Hepatocyte (in vitro differentiated cells): ENCODE measurements at regions not wholly inside any gene's neighbourhood (a gene's known extent, or its start where the extent isn't known, plus 50 kb on each side); places are given as distances from the start of the nearest gene placed in this dataset.

Source experiments
- EZH2 ChIP-seq: fragments of 200-600 bp; sonication (generic); IDR thresholded peaks from 2 replicates; pipeline ENCODE4 v1.6.1; 2016; ENCODE audit warnings: antibody characterized with exemption, mild to moderate bottlenecking, borderline replicate concordance
- EZH2phosphoT487 ChIP-seq: fragments of 200-600 bp; sonication (generic); IDR thresholded peaks from one replicate; pipeline ENCODE4 v1.6.1; 2018; ENCODE audit warnings: antibody characterized with exemption, mild to moderate bottlenecking, low read depth, moderate library complexity; ENCODE audit not compliant: unreplicated experiment, severe bottlenecking
- TF ChIP-seq, protein P1 (sequence below): fragments of 200-600 bp; sonication (generic); IDR thresholded peaks from 2 replicates; pipeline ENCODE4 v1.5.1; 2016; ENCODE audit warnings: antibody characterized with exemption, mild to moderate bottlenecking; ENCODE audit not compliant: poor library complexity

DNA sequence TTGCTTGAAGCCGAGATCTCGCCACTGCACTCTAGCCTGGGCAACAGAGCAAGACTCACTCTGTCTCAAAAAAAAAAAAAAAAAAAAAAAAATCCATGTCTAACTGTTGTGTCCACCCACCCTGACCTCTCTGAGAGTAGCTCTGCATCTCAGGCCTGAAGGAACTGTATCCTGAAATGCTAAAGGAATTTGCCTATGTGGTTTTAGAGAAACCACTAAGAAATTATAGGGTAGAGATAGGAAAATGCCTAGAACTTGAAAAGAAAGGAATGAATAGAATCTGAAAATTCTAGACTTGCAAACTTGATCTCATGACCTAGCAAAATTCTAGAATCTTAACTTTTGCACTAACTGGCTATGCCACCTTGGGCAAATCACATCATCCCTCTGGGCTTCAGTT lies 217.5 kb upstream of the ROPN1 start:
- TF ChIP-seq, protein P1, sequence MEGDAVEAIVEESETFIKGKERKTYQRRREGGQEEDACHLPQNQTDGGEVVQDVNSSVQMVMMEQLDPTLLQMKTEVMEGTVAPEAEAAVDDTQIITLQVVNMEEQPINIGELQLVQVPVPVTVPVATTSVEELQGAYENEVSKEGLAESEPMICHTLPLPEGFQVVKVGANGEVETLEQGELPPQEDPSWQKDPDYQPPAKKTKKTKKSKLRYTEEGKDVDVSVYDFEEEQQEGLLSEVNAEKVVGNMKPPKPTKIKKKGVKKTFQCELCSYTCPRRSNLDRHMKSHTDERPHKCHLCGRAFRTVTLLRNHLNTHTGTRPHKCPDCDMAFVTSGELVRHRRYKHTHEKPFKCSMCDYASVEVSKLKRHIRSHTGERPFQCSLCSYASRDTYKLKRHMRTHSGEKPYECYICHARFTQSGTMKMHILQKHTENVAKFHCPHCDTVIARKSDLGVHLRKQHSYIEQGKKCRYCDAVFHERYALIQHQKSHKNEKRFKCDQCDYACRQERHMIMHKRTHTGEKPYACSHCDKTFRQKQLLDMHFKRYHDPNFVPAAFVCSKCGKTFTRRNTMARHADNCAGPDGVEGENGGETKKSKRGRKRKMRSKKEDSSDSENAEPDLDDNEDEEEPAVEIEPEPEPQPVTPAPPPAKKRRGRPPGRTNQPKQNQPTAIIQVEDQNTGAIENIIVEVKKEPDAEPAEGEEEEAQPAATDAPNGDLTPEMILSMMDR: no peak
- TF ChIP-seq EZH2 (no peak), EZH2phosphoT487 (no peak)
